ENCODE measurements at regions not wholly inside any gene's neighbourhood (a gene's known extent, or its start where the extent isn't known, plus 50 kb on each side); places are given as distances from the start of the nearest gene placed in this dataset.
"Not testable (repeated sequence)": the region's sequence is repeated elsewhere in the genome, so short reads cannot be mapped to it uniquely, and the experiment has no call there.

GRCh38 chr20:41693136-41693979, 75.2 kb upstream of the CHD6 start:
- TF ChIP-seq CTCF (IDR thresholded peaks at IDR 0.05; ENCODE audit: low read depth, low read length, missing control alignments), result peak; percentile 46
- H3K4me3 ChIP-seq (ENCODE audit: low read depth, low read length), result peak overlapping the region; percentile 55
- DNase-seq (ENCODE audit: low read depth), result peak; percentile 68
- in situ Hi-C loops (cut with HindIII; ENCODE audit: low sequenced_read_pairs), result no loop called here

GRCh38 chr20:41692479-41693135, 74.4 kb upstream of the CHD6 start:
- DNase-seq (ENCODE audit: low read depth), result peak; percentile 5
- in situ Hi-C loops (cut with HindIII; ENCODE audit: low sequenced_read_pairs), result no loop called here
- no peak for TF ChIP-seq CTCF (IDR thresholded peaks at IDR 0.05; ENCODE audit: low read depth, low read length, missing control alignments)
- peak overlapping the region; percentile 55 for H3K4me3 ChIP-seq (ENCODE audit: low read depth, low read length)

GRCh38 chr20:41691443-41691842, 73.3 kb upstream of the CHD6 start:
- H3K4me3 ChIP-seq (ENCODE audit: low read depth, low read length), result no peak overlapping the region
- no peak for TF ChIP-seq CTCF (IDR thresholded peaks at IDR 0.05; ENCODE audit: low read depth, low read length, missing control alignments)
- DNase-seq (ENCODE audit: low read depth), result no peak
- in situ Hi-C loops (cut with HindIII; ENCODE audit: low sequenced_read_pairs), result no loop called here

- TF ChIP-seq CTCF (IDR thresholded peaks at IDR 0.05; ENCODE audit: low read depth, low read length, missing control alignments), result no peak
- H3K4me3 ChIP-seq (ENCODE audit: low read depth, low read length), result no peak overlapping the region
- no peak for DNase-seq (ENCODE audit: low read depth)
- in situ Hi-C loops (cut with HindIII; ENCODE audit: low sequenced_read_pairs), result no loop called here
Measured at GRCh38 chr20:41690702-41691101, 72.5 kb upstream of the CHD6 start.

GRCh38 chr20:41686961-41687360, 68.8 kb upstream of the CHD6 start:
- no peak for TF ChIP-seq CTCF (IDR thresholded peaks at IDR 0.05; ENCODE audit: low read depth, low read length, missing control alignments)
- H3K4me3 ChIP-seq (ENCODE audit: low read depth, low read length), result no peak overlapping the region
- no peak for DNase-seq (ENCODE audit: low read depth)
- in situ Hi-C loops (cut with HindIII; ENCODE audit: low sequenced_read_pairs), result no loop called here

- in situ Hi-C loops (cut with HindIII; ENCODE audit: low sequenced_read_pairs); H3K4me3 ChIP-seq (ENCODE audit: low read depth, low read length); DNase-seq (ENCODE audit: low read depth): not testable (repeated sequence)
Measured at GRCh38 chr20:41685145-41685544, 67.0 kb upstream of the CHD6 start.

GRCh38 chr20:41678799-41679198, 60.6 kb upstream of the CHD6 start:
- in situ Hi-C loops (cut with HindIII; ENCODE audit: low sequenced_read_pairs), result no loop called here
- no peak for TF ChIP-seq CTCF (IDR thresholded peaks at IDR 0.05; ENCODE audit: low read depth, low read length, missing control alignments)
- DNase-seq (ENCODE audit: low read depth), result no peak
- no peak overlapping the region for H3K4me3 ChIP-seq (ENCODE audit: low read depth, low read length)
